ENCODE measurements at regions not wholly inside any gene's neighbourhood (a gene's known extent, or its start where the extent isn't known, plus 50 kb on each side); places are given as distances from the start of the nearest gene placed in this dataset.

GRCh38 chr20:20992686-20993360 is 113.3 kb downstream of the LINC00237 start:
- DNase-seq (ENCODE audit: low read depth): no peak

GRCh38 chr20:20992277-20992676 is 113.9 kb downstream of the LINC00237 start:
- no peak for DNase-seq (ENCODE audit: low read depth)

DNA sequence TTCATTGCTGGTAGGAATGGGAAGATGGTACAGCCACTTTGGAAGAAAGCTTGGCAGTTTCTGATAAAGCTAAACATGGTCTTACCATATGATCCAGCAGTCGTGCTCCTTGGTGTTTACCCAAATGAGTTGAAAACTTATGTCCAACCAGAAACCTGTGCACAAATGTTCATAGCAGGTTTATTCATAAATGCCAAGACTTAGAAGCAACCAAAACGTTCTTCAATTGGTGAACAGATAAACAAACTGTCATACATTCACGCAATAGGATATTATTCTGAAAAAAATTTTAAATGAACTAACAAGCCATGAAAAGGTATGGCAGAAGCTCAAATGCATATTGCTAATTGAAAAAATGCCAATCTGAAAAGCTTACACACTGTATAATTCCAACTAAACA is 117.1 kb downstream of the LINC00237 start:
- DNase-seq (ENCODE audit: low read depth): no peak

GRCh38 chr20:20979934-20980333 is 126.2 kb downstream of the LINC00237 start:
- DNase-seq (ENCODE audit: low read depth): no peak

DNA sequence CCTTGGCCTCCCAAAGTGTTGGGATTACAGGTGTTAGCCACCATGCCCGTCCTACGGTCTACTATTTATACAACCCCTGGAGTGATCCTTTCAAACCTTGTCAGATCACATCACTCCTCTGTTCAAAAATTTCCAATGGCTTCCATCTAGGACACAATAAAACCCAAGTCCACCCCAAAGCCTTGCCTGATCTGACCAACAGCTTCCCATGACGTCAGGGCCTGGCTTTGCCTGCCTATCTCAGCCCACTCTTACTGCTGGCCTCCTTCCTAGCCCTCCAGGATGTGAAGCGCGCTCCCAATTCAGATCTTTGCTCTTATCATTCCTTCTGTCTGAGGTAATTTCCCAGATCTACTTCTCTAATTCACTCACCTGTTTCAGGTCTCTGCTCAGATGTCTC is 128.4 kb downstream of the LINC00237 start:
- no peak for DNase-seq (ENCODE audit: low read depth)

- no peak for DNase-seq (ENCODE audit: low read depth)
These were observed 133.7 kb downstream of the LINC00237 start for GRCh38 chr20:20972490-20972889.

GRCh38 chr20:20971810-20972209 is 134.3 kb downstream of the LINC00237 start:
- no peak for DNase-seq (ENCODE audit: low read depth)

GRCh38 chr20:20970841-20971240 is 135.3 kb downstream of the LINC00237 start:
- no peak for DNase-seq (ENCODE audit: low read depth)

GRCh38 chr20:20969701-20970280 is 136.4 kb downstream of the LINC00237 start:
- DNase-seq (ENCODE audit: low read depth): no peak

- DNase-seq (ENCODE audit: low read depth): no peak
These were observed 138.5 kb downstream of the LINC00237 start for GRCh38 chr20:20967564-20968184.

DNA sequence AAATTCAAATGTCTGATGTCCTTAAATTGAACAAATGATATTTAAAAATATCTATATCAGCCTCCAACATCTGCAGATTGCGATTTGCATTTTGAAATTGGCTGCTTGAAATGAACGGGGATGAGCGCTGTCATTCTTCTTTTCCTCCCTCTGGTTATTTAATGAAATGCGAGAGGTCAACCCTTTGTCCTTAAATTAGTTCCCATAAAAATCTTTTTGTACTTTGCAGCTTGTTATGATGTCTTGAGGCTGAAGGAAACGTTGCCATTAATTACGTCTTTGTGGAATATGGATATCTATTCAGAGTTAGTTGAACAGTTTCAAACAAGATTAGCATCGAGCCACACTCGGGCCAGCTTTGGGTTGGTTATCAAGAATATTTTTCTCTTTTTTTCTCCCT is 140.0 kb downstream of the LINC00237 start:
- DNase-seq (ENCODE audit: low read depth): no peak

GRCh38 chr20:20959031-20959755 is 147.0 kb downstream of the LINC00237 start:
- DNase-seq (ENCODE audit: low read depth): no peak

DNA sequence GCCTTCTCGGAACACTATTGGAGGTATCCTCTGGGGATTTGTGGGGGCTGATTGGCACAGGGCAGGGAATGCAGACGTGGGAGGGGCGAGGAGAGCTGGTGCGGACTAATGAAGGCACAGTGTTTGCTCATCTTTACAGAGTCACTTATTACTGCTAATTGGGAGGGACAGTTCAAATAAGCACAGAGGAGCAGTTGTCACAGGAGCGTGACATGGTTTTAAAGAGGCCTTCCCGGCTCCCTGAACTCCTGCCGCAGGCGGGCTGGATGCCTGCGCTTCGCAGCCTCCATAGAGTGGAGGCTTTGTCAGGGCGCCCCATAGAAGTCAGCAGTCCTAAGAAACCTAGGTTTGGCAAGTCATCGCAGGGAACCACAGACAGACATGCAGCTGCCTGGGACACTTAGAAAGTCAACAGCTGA is 149.6 kb downstream of the LINC00237 start:
- no peak for DNase-seq (ENCODE audit: low read depth)

GRCh38 chr20:20955892-20956291 is 150.3 kb downstream of the LINC00237 start:
- no peak for DNase-seq (ENCODE audit: low read depth)

GRCh38 chr20:20953738-20954618 is 152.2 kb downstream of the LINC00237 start:
- no peak for DNase-seq (ENCODE audit: low read depth)

DNA sequence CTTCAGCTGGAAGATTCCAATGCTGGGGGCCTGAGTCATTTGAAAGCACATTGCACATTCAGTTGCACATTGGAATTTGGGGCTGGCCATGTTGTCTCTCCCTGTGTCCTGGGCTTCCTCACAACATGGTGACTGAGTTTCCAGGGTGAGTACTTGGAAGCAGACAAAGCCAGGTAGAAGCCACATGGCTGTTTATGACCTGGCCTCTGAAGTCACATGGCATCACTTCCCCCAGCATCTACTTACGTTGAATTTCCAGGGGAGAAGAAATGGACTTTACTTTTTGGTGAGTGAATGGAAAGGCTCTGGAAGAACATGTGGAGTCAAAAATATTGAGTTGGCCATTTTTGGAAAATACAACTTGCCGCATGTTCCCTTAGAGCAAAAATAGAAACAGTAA is 155.5 kb downstream of the LINC00237 start:
- no peak for DNase-seq (ENCODE audit: low read depth)

- DNase-seq (ENCODE audit: low read depth): no peak
These were observed 159.9 kb downstream of the LINC00237 start for GRCh38 chr20:20946122-20946759.

- no peak for DNase-seq (ENCODE audit: low read depth)
These were observed 164.7 kb downstream of the LINC00237 start for GRCh38 chr20:20941468-20941889.

DNA sequence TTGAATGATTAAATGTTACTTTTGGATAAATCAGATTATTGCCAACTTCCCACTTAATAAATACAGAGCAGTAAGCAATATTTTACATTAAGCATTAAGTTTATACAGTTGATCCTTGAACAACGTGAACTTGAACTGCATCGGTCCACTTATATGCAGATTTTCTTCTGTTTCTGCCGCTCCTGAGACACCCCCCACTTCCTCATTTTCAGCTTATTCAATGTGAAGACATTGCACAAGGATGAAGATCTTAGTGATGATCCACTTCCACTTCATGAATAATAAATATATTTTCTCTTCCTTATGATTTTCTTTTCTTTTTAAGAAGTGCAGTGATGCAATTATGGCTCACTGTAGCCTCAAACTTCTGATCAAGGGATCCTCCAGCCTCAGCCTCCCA is 167.2 kb downstream of the LINC00237 start:
- no peak for DNase-seq (ENCODE audit: low read depth)

DNA sequence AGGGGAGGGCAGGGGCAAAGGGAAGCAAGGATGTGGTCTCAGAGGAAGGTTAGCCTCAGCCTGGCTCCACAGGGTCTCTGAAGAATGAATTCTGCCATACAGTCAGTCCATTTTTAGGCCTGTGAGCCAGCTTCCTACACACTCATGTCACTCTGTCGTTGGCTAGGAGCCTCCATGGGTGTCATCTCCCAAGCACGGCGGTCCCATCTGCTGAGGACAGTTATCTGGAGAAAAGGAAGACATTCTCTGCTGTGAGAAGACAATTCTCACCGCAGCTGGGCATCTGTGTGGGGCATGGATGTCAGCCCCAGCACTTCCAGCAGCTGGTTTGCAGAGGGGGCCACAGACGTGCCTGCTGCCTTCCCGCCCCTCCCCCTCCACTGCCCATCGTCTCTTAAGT is 167.6 kb downstream of the LINC00237 start:
- DNase-seq (ENCODE audit: low read depth): no peak

DNA sequence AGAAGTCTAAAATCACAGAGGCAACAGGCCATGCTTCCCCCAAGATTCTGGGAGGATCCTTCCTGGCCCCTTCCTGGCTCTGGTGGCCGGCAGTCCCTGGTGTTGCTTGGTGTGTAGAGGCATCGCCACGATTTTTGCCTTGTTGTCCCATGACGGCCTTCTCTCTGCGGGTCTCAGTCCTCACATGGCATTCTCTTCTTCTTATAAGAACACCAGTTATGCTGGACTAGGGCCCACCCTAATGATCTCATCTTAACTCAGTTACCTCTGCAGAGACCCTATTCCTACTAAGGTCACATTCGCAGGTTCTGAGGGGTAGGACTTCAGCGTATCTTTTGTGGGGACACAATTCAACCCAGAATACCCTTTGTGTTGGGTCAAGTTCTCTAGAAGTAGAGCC is 168.0 kb downstream of the LINC00237 start:
- DNase-seq (ENCODE audit: low read depth): no peak
